B cell (primary cell): ENCODE measurements at regions not wholly inside any gene's neighbourhood (a gene's known extent, or its start where the extent isn't known, plus 50 kb on each side); places are given as distances from the start of the nearest gene placed in this dataset.

Experiments
- ATAC-seq: fragments of 200-7000 bp; cut with Tn5 transposase; one replicate; pipeline ENCODE4 v1.10.0; 2021; ENCODE audit warnings: low read depth, mild to moderate bottlenecking, moderate number of reproducible peaks, moderate library complexity
- CTCF ChIA-PET: fragments of 350-600 bp; sonication (Branson Sonifier 250); formaldehyde crosslinking; loops from one replicate; lab custom pipeline; 2021; ENCODE audit warnings: antibody characterized with exemption, inconsistent platforms; lab: Charles Lee
- POLR2A ChIA-PET: fragments of 350-600 bp; sonication (Branson Sonifier 250); formaldehyde crosslinking; loops from one replicate; lab custom pipeline; 2021; ENCODE audit warnings: antibody characterized with exemption; lab: Charles Lee
- DNase-seq: peaks from one replicate; pipeline ENCODE4 v3.0.0; 2013
- H2AFZ ChIP-seq: 2 replicates; pipeline ENCODE4 v1.6.1; 2012; ENCODE audit warnings: mild to moderate bottlenecking, low read depth, low read length; ENCODE audit not compliant: insufficient read depth, poor library complexity, severe bottlenecking
- H3K27ac ChIP-seq, 2 donors: 1 replicate in 1 of 2; 2 replicates in 1 of 2; pipeline ENCODE4 v1.5.1; 2012 to 2013; ENCODE audit warnings: low read length in 2 of 2, mild to moderate bottlenecking in 2 of 2, moderate library complexity in 1 of 2
- H3K27me3 ChIP-seq, 4 experiments: fragments of 200-600 bp in 1 of 4; sonication (generic) in 1 of 4; replicated peaks in 1 of 4; 1 replicate in 2 of 4; 2 replicates in 2 of 4; pipeline versions ENCODE4 v1.6.1 to v1.7.0; 2013 to 2016; ENCODE audit warnings: low read length in 3 of 4, mild to moderate bottlenecking in 2 of 4, mixed read lengths in 1 of 4, moderate library complexity in 1 of 4; ENCODE audit not compliant: insufficient read depth in 4 of 4, control insufficient read depth in 3 of 4; ENCODE audit errors: control extremely low read depth in 1 of 4
- H3K36me3 ChIP-seq, 2 experiments: replicated peaks in 1 of 2; 1 replicate in 1 of 2; 2 replicates in 1 of 2; pipeline versions ENCODE4 v1.6.1 to v1.7.1; 2013; ENCODE audit warnings: low read length in 1 of 2; ENCODE audit not compliant: insufficient read depth in 2 of 2, control insufficient read depth in 1 of 2; ENCODE audit errors: control extremely low read depth in 1 of 2, extremely low read depth in 1 of 2
- H3K4me1 ChIP-seq, 2 donors: fragments of 200-600 bp in 1 of 2; sonication (generic) in 1 of 2; 1 replicate in 1 of 2; 2 replicates in 1 of 2; pipeline versions ENCODE4 v1.5.1 to v1.6.1; 2013 to 2017; ENCODE audit warnings: low read length in 2 of 2; ENCODE audit not compliant: control insufficient read depth in 2 of 2, insufficient read depth in 2 of 2
- H3K4me2 ChIP-seq: replicated peaks from 2 replicates; pipeline ENCODE3; 2012; ENCODE audit warnings: mild to moderate bottlenecking, low read depth, low read length; ENCODE audit not compliant: poor library complexity, severe bottlenecking
- H3K4me3 ChIP-seq, 5 experiments: fragments of 200-600 bp in 1 of 5; sonication (generic) in 1 of 5; 1 replicate in 3 of 5; 2 replicates in 2 of 5; pipeline versions ENCODE4 v1.5.1 to v1.7.0; 2011 to 2016; ENCODE audit warnings: low read length in 4 of 5, mild to moderate bottlenecking in 4 of 5, low read depth in 2 of 5, control low read depth in 1 of 5, moderate library complexity in 1 of 5; ENCODE audit not compliant: insufficient read depth in 1 of 5; ENCODE audit errors: control extremely low read depth in 1 of 5, extremely low read depth in 1 of 5
- H3K79me2 ChIP-seq: fragments of 200-600 bp; sonication (generic); one replicate; pipeline ENCODE4 v1.6.0; 2016; ENCODE audit warnings: low read length; ENCODE audit not compliant: control insufficient read depth, insufficient read depth
- H3K9ac ChIP-seq: fragments of 200-600 bp; sonication (generic); 2 replicates; pipeline ENCODE4 v1.6.1; 2017; ENCODE audit warnings: mild to moderate bottlenecking, low read length, moderate library complexity
- H3K9me3 ChIP-seq, 3 donors: one replicate each; pipeline versions ENCODE4 v1.6.1 to v1.7.1; 2013; ENCODE audit warnings: low read length in 2 of 3; ENCODE audit not compliant: control insufficient read depth in 2 of 3, insufficient read depth in 1 of 3; ENCODE audit errors: control extremely low read depth in 1 of 3
- H4K20me1 ChIP-seq: 2 replicates; pipeline ENCODE4 v1.6.0; 2012; ENCODE audit warnings: mild to moderate bottlenecking, low read length; ENCODE audit not compliant: insufficient read depth, control insufficient read depth, poor library complexity, severe bottlenecking
- H3K27ac Mint-ChIP-seq: one replicate; pipeline ENCODE4 v1.8.0; 2021; ENCODE audit warnings: mixed read lengths
- H3K27me3 Mint-ChIP-seq: one replicate; pipeline ENCODE4 v1.8.0; 2021; ENCODE audit warnings: mixed read lengths
- H3K4me1 Mint-ChIP-seq: one replicate; pipeline ENCODE4 v1.8.0; 2021; ENCODE audit warnings: mixed read lengths
- H3K4me3 Mint-ChIP-seq: one replicate; pipeline ENCODE4 v1.8.0; 2021; ENCODE audit warnings: mixed read lengths
- H3K9me3 Mint-ChIP-seq: one replicate; pipeline ENCODE4 v1.8.0; 2022; ENCODE audit warnings: mixed read lengths; ENCODE audit not compliant: insufficient read depth
- CTCF ChIP-seq: fragments of 200-600 bp; IDR thresholded peaks from one replicate; pipeline ENCODE4 v1.8.0; 2022; ENCODE audit warnings: antibody characterized with exemption, mild to moderate bottlenecking
- EZH2 ChIP-seq: IDR thresholded peaks from 2 replicates; pipeline ENCODE4 v1.6.1; 2012; ENCODE audit warnings: borderline replicate concordance, low read depth, mild to moderate bottlenecking, moderate library complexity, low read length; ENCODE audit not compliant: insufficient read depth, poor library complexity, severe bottlenecking
- WGBS: methylation state at CpG from one replicate; pipeline ENCODE4 v1.1.5; 2013; ENCODE audit warnings: missing lambda C conversion rate; ENCODE audit not compliant: insufficient coverage; 5-methylcytosine and 5-hydroxymethylcytosine counted together
- intact Hi-C: fragments of 100-400 bp; cut with micrococcal nuclease; formaldehyde crosslinking; loops from one replicate; pipeline ENCODE4 v1.10.0; 2022

GRCh38 chr21:18518054-18518481, 114.5 kb upstream of the TMPRSS15 start:
- DNase-seq (no peak), ATAC-seq (no peak)
- Histone ChIP-seq H2AFZ (no peak overlapping the region), H3K4me1 (no peaks in the 10 kb centered on the region), H3K9me3 (no peaks in the 10 kb centered on the region), H3K27me3 (no peaks in the 10 kb centered on the region), H3K27ac (no peak overlapping the region), H3K9ac (no peak overlapping the region), H3K79me2 (no peaks in the 10 kb centered on the region), H3K36me3 (no peaks in the 10 kb centered on the region), H3K4me2 (no peak overlapping the region), H3K4me3 (no peak overlapping the region), H4K20me1 (no peaks in the 10 kb centered on the region)
- Mint-ChIP-seq H3K4me3 (no peak overlapping the region), H3K27ac (no peak overlapping the region), H3K9me3 (peaks cover 2% of the 10 kb centered on the region), H3K4me1 (no peaks in the 10 kb centered on the region), H3K27me3 (no peaks in the 10 kb centered on the region)
- WGBS, result 96% methylated on average over 9 of the region's 11 CpGs
- CTCF ChIA-PET, result no interaction called here
- POLR2A ChIA-PET, result no interaction called here
- no peak for TF ChIP-seq CTCF
- no peak for TF ChIP-seq EZH2
- intact Hi-C loops, result no loop called here

- WGBS, result 39% methylated on average over 2 of the region's 2 CpGs
- ChIA-PET POLR2A (no interaction called here), CTCF (no interaction called here)
- H2AFZ ChIP-seq, result no peak overlapping the region
- Mint-ChIP-seq H3K27me3 (no peaks in the 10 kb centered on the region), H3K4me1 (no peaks in the 10 kb centered on the region), H3K4me3 (no peak overlapping the region), H3K9me3 (peaks cover 2% of the 10 kb centered on the region), H3K27ac (no peak overlapping the region)
- DNase-seq (no peak), ATAC-seq (no peak)
- H4K20me1 ChIP-seq, result no peaks in the 10 kb centered on the region
- no peak overlapping the region for H3K27ac ChIP-seq
- TF ChIP-seq EZH2, result no peak
- no peak for TF ChIP-seq CTCF
- no peaks in the 10 kb centered on the region for H3K36me3 ChIP-seq
- H3K79me2 ChIP-seq, result no peaks in the 10 kb centered on the region
- H3K9ac ChIP-seq, result no peak overlapping the region
- H3K4me1 ChIP-seq, result no peaks in the 10 kb centered on the region
- H3K9me3 ChIP-seq, result no peaks in the 10 kb centered on the region
- intact Hi-C loops, result no loop called here
- H3K27me3 ChIP-seq, result no peaks in the 10 kb centered on the region
- no peak overlapping the region for H3K4me2 ChIP-seq
- no peak overlapping the region for H3K4me3 ChIP-seq
These were observed 117.6 kb upstream of the TMPRSS15 start for GRCh38 chr21:18521204-18521603.
